Trophoblast cell (in vitro differentiated cells and primary cell): ENCODE measurements at regions not wholly inside any gene's neighbourhood (a gene's known extent, or its start where the extent isn't known, plus 50 kb on each side); places are given as distances from the start of the nearest gene placed in this dataset.

Experiments used
- DNase-seq, 2 donors: peaks; one replicate each; pipeline ENCODE4 v3.0.0-alpha.2; 2016
- H2AFZ ChIP-seq: 2 replicates; pipeline ENCODE4 v1.6.1; 2013; ENCODE audit warnings: low read length, moderate library complexity, mild to moderate bottlenecking; ENCODE audit not compliant: insufficient read depth, poor library complexity
- H2AK5ac ChIP-seq: 2 replicates; pipeline ENCODE4 v1.6.1; 2013; ENCODE audit warnings: mild to moderate bottlenecking, low read length
- H2BK120ac ChIP-seq: 2 replicates; pipeline ENCODE4 v1.6.1; 2013; ENCODE audit warnings: low read length, mild to moderate bottlenecking, moderate library complexity; ENCODE audit not compliant: insufficient read depth, poor library complexity
- H2BK12ac ChIP-seq: 2 replicates; pipeline ENCODE4 v1.6.1; 2013; ENCODE audit warnings: mild to moderate bottlenecking, low read length, moderate library complexity
- H2BK5ac ChIP-seq: 2 replicates; pipeline ENCODE4 v1.6.1; 2013; ENCODE audit warnings: low read length, low read depth, moderate library complexity, mild to moderate bottlenecking; ENCODE audit not compliant: poor library complexity
- H3K14ac ChIP-seq: 2 replicates; pipeline ENCODE4 v1.6.1; 2013; ENCODE audit warnings: mild to moderate bottlenecking, low read length
- H3K18ac ChIP-seq: 2 replicates; pipeline ENCODE4 v1.6.1; 2013; ENCODE audit warnings: mild to moderate bottlenecking, low read length
- H3K23ac ChIP-seq: 2 replicates; pipeline ENCODE4 v1.6.1; 2013; ENCODE audit warnings: low read length
- H3K27ac ChIP-seq: 2 replicates; pipeline ENCODE4 v1.5.1; 2013; ENCODE audit warnings: low read depth, mild to moderate bottlenecking, inconsistent platforms, low read length, moderate library complexity
- H3K27me3 ChIP-seq: 2 replicates; pipeline ENCODE4 v1.6.1; 2013; ENCODE audit warnings: inconsistent platforms, mild to moderate bottlenecking, low read length, moderate library complexity; ENCODE audit not compliant: insufficient read depth
- H3K36me3 ChIP-seq, 2 experiments: 1 replicate in 1 of 2; 2 replicates in 1 of 2; pipeline ENCODE4 v1.6.1; 2013; ENCODE audit warnings: low read length in 2 of 2, mild to moderate bottlenecking in 2 of 2, moderate library complexity in 1 of 2; ENCODE audit not compliant: insufficient read depth in 2 of 2, control insufficient read depth in 1 of 2
- H3K4ac ChIP-seq: 2 replicates; pipeline ENCODE4 v1.6.1; 2013; ENCODE audit warnings: low read depth, mild to moderate bottlenecking, low read length, moderate library complexity
- H3K4me1 ChIP-seq, 2 experiments: 1 replicate in 1 of 2; 2 replicates in 1 of 2; pipeline ENCODE4 v1.6.1; 2013; ENCODE audit warnings: low read length in 2 of 2, mild to moderate bottlenecking in 2 of 2, moderate library complexity in 1 of 2; ENCODE audit not compliant: insufficient read depth in 2 of 2, control insufficient read depth in 1 of 2
- H3K4me2 ChIP-seq: 2 replicates; pipeline ENCODE4 v1.6.1; 2013; ENCODE audit warnings: inconsistent platforms, mild to moderate bottlenecking, low read length, moderate library complexity
- H3K4me3 ChIP-seq: 2 replicates; pipeline ENCODE4 v1.5.1; 2013; ENCODE audit warnings: mild to moderate bottlenecking, low read depth, low read length, inconsistent platforms
- H3K79me1 ChIP-seq: one replicate; pipeline ENCODE4 v1.6.1; 2013; ENCODE audit warnings: low read length
- H3K79me2 ChIP-seq: 2 replicates; pipeline ENCODE4 v1.6.1; 2013; ENCODE audit warnings: low read length, mild to moderate bottlenecking; ENCODE audit not compliant: control insufficient read depth, insufficient read depth, poor library complexity
- H3K9ac ChIP-seq: 2 replicates; pipeline ENCODE4 v1.6.1; 2013; ENCODE audit warnings: mild to moderate bottlenecking, low read length
- H3K9me3 ChIP-seq: 2 replicates; pipeline ENCODE4 v1.6.1; 2013; ENCODE audit warnings: low read depth, mild to moderate bottlenecking, control low read depth, inconsistent platforms, low read length; ENCODE audit not compliant: insufficient read depth
- H4K12ac ChIP-seq: 2 replicates; pipeline ENCODE4 v1.6.1; 2013; ENCODE audit warnings: low read depth, mild to moderate bottlenecking, low read length, moderate library complexity
- H4K8ac ChIP-seq: 2 replicates; pipeline ENCODE4 v1.6.1; 2013; ENCODE audit warnings: low read depth, mild to moderate bottlenecking, low read length, moderate library complexity
- H4K91ac ChIP-seq: one replicate; pipeline ENCODE4 v1.6.1; 2013; ENCODE audit warnings: low read depth, mild to moderate bottlenecking, low read length, moderate library complexity
- WGBS: extraction: QIAGEN DNeasy Blood & Tissue Kit; methylation state at CpG from one replicate; pipeline ENCODE4 v1.1.7; 2013; ENCODE audit warnings: missing lambda C conversion rate; ENCODE audit not compliant: insufficient read length, insufficient coverage; ENCODE audit errors: extremely low coverage; 5-methylcytosine and 5-hydroxymethylcytosine counted together

- Histone ChIP-seq H3K4me2 (no peak overlapping the region), H3K9me3 (no peaks in the 10 kb centered on the region), H2BK120ac (no peak overlapping the region), H4K8ac (no peak overlapping the region), H2AFZ (no peak overlapping the region), H3K23ac (no peak overlapping the region), H4K91ac (no peak overlapping the region), H3K27ac (no peak overlapping the region), H3K9ac (no peak overlapping the region), H3K27me3 (no peaks in the 10 kb centered on the region), H2BK12ac (no peak overlapping the region), H2BK5ac (no peak overlapping the region), H3K4me1 (no peaks in the 10 kb centered on the region), H3K14ac (no peak overlapping the region), H4K12ac (no peak overlapping the region), H3K36me3 (no peaks in the 10 kb centered on the region), H3K4ac (no peak overlapping the region), H2AK5ac (no peak overlapping the region), H3K4me3 (no peak overlapping the region), H3K79me1 (peaks cover under 1% of the 10 kb centered on the region), H3K18ac (no peak overlapping the region), H3K79me2 (no peaks in the 10 kb centered on the region)
- no CpG with 5 or more reads among the region's 8 CpGs for WGBS
- DNase-seq: no peak
These were observed 63.5 kb upstream of the TGFBR2 start for GRCh38 chr3:30542897-30543296.

GRCh38 chr3:30544812-30545211, 61.6 kb upstream of the TGFBR2 start:
- Histone ChIP-seq H2AFZ (no peak overlapping the region), H4K8ac (no peak overlapping the region), H3K14ac (no peak overlapping the region), H2AK5ac (no peak overlapping the region), H3K36me3 (no peaks in the 10 kb centered on the region), H3K18ac (no peak overlapping the region), H3K23ac (no peak overlapping the region), H3K79me1 (peaks cover 7% of the 10 kb centered on the region), H2BK120ac (no peak overlapping the region), H3K4me3 (no peak overlapping the region), H3K4me2 (no peak overlapping the region), H4K91ac (no peak overlapping the region), H3K27ac (no peak overlapping the region), H3K27me3 (no peaks in the 10 kb centered on the region), H3K79me2 (no peaks in the 10 kb centered on the region), H4K12ac (no peak overlapping the region), H3K4ac (no peak overlapping the region), H3K4me1 (peaks cover 0 to 3% of the 10 kb centered on the region in 2 experiments), H2BK12ac (no peak overlapping the region), H3K9me3 (peaks cover 2% of the 10 kb centered on the region), H2BK5ac (no peak overlapping the region), H3K9ac (no peak overlapping the region)
- WGBS: no CpG with 5 or more reads among the region's 3 CpGs
- DNase-seq: no peak

- H2BK12ac ChIP-seq: no peak overlapping the region
- no peak overlapping the region for H3K27ac ChIP-seq
- no CpG with 5 or more reads among the region's 1 CpG for WGBS
- H2BK5ac ChIP-seq: no peak overlapping the region
- no peak overlapping the region for H4K12ac ChIP-seq
- no peak for DNase-seq
- no peak overlapping the region for H3K14ac ChIP-seq
- H4K8ac ChIP-seq: no peak overlapping the region
- H3K4me3 ChIP-seq: no peak overlapping the region
- no peak overlapping the region for H2AFZ ChIP-seq
- H4K91ac ChIP-seq: no peak overlapping the region
- H3K79me1 ChIP-seq: peaks cover 7% of the 10 kb centered on the region
- peaks cover 2% of the 10 kb centered on the region for H3K9me3 ChIP-seq
- H3K27me3 ChIP-seq: no peaks in the 10 kb centered on the region
- peaks cover 0 to 10% of the 10 kb centered on the region in 2 experiments for H3K4me1 ChIP-seq
- H2AK5ac ChIP-seq: no peak overlapping the region
- H3K79me2 ChIP-seq: no peaks in the 10 kb centered on the region
- no peak overlapping the region for H3K4ac ChIP-seq
- H3K36me3 ChIP-seq: no peaks in the 10 kb centered on the region
- H3K23ac ChIP-seq: no peak overlapping the region
- no peak overlapping the region for H3K4me2 ChIP-seq
- H3K18ac ChIP-seq: no peak overlapping the region
- H2BK120ac ChIP-seq: no peak overlapping the region
- H3K9ac ChIP-seq: no peak overlapping the region
These were observed 59.5 kb upstream of the TGFBR2 start for GRCh38 chr3:30546934-30547333.

GRCh38 chr3:30547716-30548115, 58.7 kb upstream of the TGFBR2 start:
- H3K27ac ChIP-seq: no peak overlapping the region
- H3K9ac ChIP-seq: no peak overlapping the region
- no peaks in the 10 kb centered on the region for H3K27me3 ChIP-seq
- WGBS: no CpG with 5 or more reads among the region's 5 CpGs
- peaks cover 0 to 10% of the 10 kb centered on the region in 2 experiments for H3K4me1 ChIP-seq
- no peak overlapping the region for H3K4me3 ChIP-seq
- no peak overlapping the region for H2BK120ac ChIP-seq
- no peaks in the 10 kb centered on the region for H3K79me2 ChIP-seq
- peaks cover 7% of the 10 kb centered on the region for H3K79me1 ChIP-seq
- DNase-seq: no peak
- no peak overlapping the region for H2AFZ ChIP-seq
- H4K12ac ChIP-seq: no peak overlapping the region
- H3K9me3 ChIP-seq: peaks cover 2% of the 10 kb centered on the region
- H2BK5ac ChIP-seq: no peak overlapping the region
- no peak overlapping the region for H4K91ac ChIP-seq
- no peak overlapping the region for H3K23ac ChIP-seq
- no peak overlapping the region for H3K14ac ChIP-seq
- no peak overlapping the region for H3K4ac ChIP-seq
- H2BK12ac ChIP-seq: no peak overlapping the region
- no peak overlapping the region for H3K18ac ChIP-seq
- H3K36me3 ChIP-seq: no peaks in the 10 kb centered on the region
- H3K4me2 ChIP-seq: no peak overlapping the region
- no peak overlapping the region for H4K8ac ChIP-seq
- H2AK5ac ChIP-seq: no peak overlapping the region
